Body of pancreas (tissue), 4 donors: ENCODE measurements at regions not wholly inside any gene's neighbourhood (a gene's known extent, or its start where the extent isn't known, plus 50 kb on each side); places are given as distances from the start of the nearest gene placed in this dataset.

Experiments
- POLR2A ChIP-seq, 3 donors: fragments of 450-650 bp; IDR thresholded peaks; one replicate each; pipeline ENCODE4 v1.6.1; 2016; ENCODE audit warnings: antibody characterized with exemption in 3 of 3, mild to moderate bottlenecking in 2 of 3
- TF ChIP-seq, protein P1 (sequence below), 7 experiments: fragments of 450-650 bp in 4 of 7; fragments of 200-600 bp in 3 of 7; sonication (generic) in 3 of 7; IDR thresholded peaks; one replicate each; pipeline ENCODE4 v1.5.1; 2016 to 2019; ENCODE audit warnings: antibody characterized with exemption in 7 of 7

DNA sequence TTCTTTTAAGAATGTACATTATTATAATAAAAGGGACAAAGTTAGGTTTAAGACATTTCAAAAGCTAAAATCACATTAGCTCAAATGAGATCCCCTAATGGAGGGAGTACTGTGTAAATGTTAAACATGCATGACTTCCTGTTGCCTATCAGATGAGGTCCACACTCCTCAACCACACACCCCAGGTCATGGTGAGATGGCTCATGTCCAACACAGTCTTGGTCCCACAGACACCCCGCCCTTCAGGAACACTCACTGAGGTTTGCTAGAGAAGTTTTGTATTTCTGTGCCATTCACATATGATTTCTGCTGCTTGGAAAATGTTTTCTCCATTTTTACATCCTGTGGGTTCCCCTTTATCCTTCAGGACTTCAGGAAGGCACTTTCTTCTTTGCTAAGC lies 491.0 kb downstream of the SOX11 start:
- TF ChIP-seq, protein P1, sequence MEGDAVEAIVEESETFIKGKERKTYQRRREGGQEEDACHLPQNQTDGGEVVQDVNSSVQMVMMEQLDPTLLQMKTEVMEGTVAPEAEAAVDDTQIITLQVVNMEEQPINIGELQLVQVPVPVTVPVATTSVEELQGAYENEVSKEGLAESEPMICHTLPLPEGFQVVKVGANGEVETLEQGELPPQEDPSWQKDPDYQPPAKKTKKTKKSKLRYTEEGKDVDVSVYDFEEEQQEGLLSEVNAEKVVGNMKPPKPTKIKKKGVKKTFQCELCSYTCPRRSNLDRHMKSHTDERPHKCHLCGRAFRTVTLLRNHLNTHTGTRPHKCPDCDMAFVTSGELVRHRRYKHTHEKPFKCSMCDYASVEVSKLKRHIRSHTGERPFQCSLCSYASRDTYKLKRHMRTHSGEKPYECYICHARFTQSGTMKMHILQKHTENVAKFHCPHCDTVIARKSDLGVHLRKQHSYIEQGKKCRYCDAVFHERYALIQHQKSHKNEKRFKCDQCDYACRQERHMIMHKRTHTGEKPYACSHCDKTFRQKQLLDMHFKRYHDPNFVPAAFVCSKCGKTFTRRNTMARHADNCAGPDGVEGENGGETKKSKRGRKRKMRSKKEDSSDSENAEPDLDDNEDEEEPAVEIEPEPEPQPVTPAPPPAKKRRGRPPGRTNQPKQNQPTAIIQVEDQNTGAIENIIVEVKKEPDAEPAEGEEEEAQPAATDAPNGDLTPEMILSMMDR (IDR thresholded peaks at IDR 0.05), result no peak
- no peak for TF ChIP-seq POLR2A (IDR thresholded peaks at IDR 0.05)
